ENCODE measurements at regions not wholly inside any gene's neighbourhood (a gene's known extent, or its start where the extent isn't known, plus 50 kb on each side); places are given as distances from the start of the nearest gene placed in this dataset.
A peak's percentile ranks its signal among the peaks of the same experiment; 100 is the strongest.

GRCh38 chr3:59444294-59444671 is 394.5 kb upstream of the CFAP20DC start:
- H3K79me1 ChIP-seq (ENCODE audit: low read depth, low read length) = no peaks in the 10 kb centered on the region
- H3K27me3 ChIP-seq (ENCODE audit: control insufficient read depth in 3 of 3, insufficient read depth in 3 of 3, low read depth in 1 of 3, low read length in 3 of 3) = no peaks in the 10 kb centered on the region
- H2BK15ac ChIP-seq (ENCODE audit: low read length) = no peak overlapping the region
- DNase-seq (ENCODE audit: low spot score) = no peak
- no peak overlapping the region for H3K14ac ChIP-seq (ENCODE audit: low read length)
- no peak overlapping the region for H2BK5ac ChIP-seq (ENCODE audit: low read length)
- no peak overlapping the region for H3K27ac ChIP-seq (replicated peaks; ENCODE audit: low read length)
- H3K9me3 ChIP-seq (replicated peaks in 1 of 2; ENCODE audit: control insufficient read depth in 2 of 2, insufficient read depth in 1 of 2, low read depth in 1 of 2, low read length in 2 of 2) = no peaks in the 10 kb centered on the region
- H3K18ac ChIP-seq (ENCODE audit: low read length) = no peak overlapping the region
- H3K4ac ChIP-seq (ENCODE audit: low read length) = no peak overlapping the region
- H2BK12ac ChIP-seq (ENCODE audit: low read length) = no peak overlapping the region
- no peak overlapping the region for H3K9ac ChIP-seq (ENCODE audit: low read depth, low read length, poor library complexity)
- no peak overlapping the region for H4K91ac ChIP-seq (ENCODE audit: low read depth, low read length, poor library complexity)
- H2AK5ac ChIP-seq (ENCODE audit: low read depth, low read length) = no peak overlapping the region
- no peaks in the 10 kb centered on the region for H3K36me3 ChIP-seq (replicated peaks in 1 of 2; ENCODE audit: control insufficient read depth in 2 of 2, insufficient read depth in 2 of 2, low read length in 2 of 2)
- H3K23ac ChIP-seq (ENCODE audit: low read depth, low read length, poor library complexity) = no peak overlapping the region
- no peak overlapping the region for H2AFZ ChIP-seq (ENCODE audit: low read length)
- no CpG with 5 or more reads among the region's 1 CpG for WGBS, 2 donors (ENCODE audit: extremely low coverage in 2 of 2, insufficient read length in 2 of 2, insufficient replicate concordance in 1 of 2)
- H4K8ac ChIP-seq (ENCODE audit: low read depth, low read length) = no peak overlapping the region
- H2BK120ac ChIP-seq (ENCODE audit: low read depth, low read length) = no peak overlapping the region
- H3K4me2 ChIP-seq (ENCODE audit: insufficient read depth, low read length, poor library complexity, severe bottlenecking) = no peak overlapping the region
- H3K4me1 ChIP-seq (ENCODE audit: control insufficient read depth in 2 of 2, insufficient read depth in 1 of 2, low read depth in 1 of 2, low read length in 2 of 2) = peaks cover 0 to 8% of the 10 kb centered on the region in 2 donors
- H3K4me3 ChIP-seq (ENCODE audit: low read length in 2 of 2) = no peak overlapping the region

GRCh38 chr3:59443618-59444293 is 393.9 kb upstream of the CFAP20DC start:
- no peak overlapping the region for H3K27ac ChIP-seq (replicated peaks; ENCODE audit: low read length)
- no peak overlapping the region for H2AFZ ChIP-seq (ENCODE audit: low read length)

GRCh38 chr3:59442046-59442445 is 392.2 kb upstream of the CFAP20DC start:
- no peak overlapping the region for H3K4ac ChIP-seq (ENCODE audit: low read length)
- H3K27me3 ChIP-seq (ENCODE audit: control insufficient read depth in 3 of 3, insufficient read depth in 3 of 3, low read depth in 1 of 3, low read length in 3 of 3) = no peaks in the 10 kb centered on the region
- H4K8ac ChIP-seq (ENCODE audit: low read depth, low read length) = no peak overlapping the region
- DNase-seq (ENCODE audit: low spot score) = peak; percentile 52
- no peak overlapping the region for H2BK120ac ChIP-seq (ENCODE audit: low read depth, low read length)
- H4K91ac ChIP-seq (ENCODE audit: low read depth, low read length, poor library complexity) = no peak overlapping the region
- H3K36me3 ChIP-seq (replicated peaks in 1 of 2; ENCODE audit: control insufficient read depth in 2 of 2, insufficient read depth in 2 of 2, low read length in 2 of 2) = no peaks in the 10 kb centered on the region
- H2BK15ac ChIP-seq (ENCODE audit: low read length) = no peak overlapping the region
- no CpG with 5 or more reads among the region's 6 CpGs for WGBS, 2 donors (ENCODE audit: extremely low coverage in 2 of 2, insufficient read length in 2 of 2, insufficient replicate concordance in 1 of 2)
- H3K9ac ChIP-seq (ENCODE audit: low read depth, low read length, poor library complexity) = no peak overlapping the region
- no peak overlapping the region for H3K14ac ChIP-seq (ENCODE audit: low read length)
- no peak overlapping the region for H3K18ac ChIP-seq (ENCODE audit: low read length)
- H3K4me2 ChIP-seq (ENCODE audit: insufficient read depth, low read length, poor library complexity, severe bottlenecking) = no peak overlapping the region
- no peak overlapping the region for H3K23ac ChIP-seq (ENCODE audit: low read depth, low read length, poor library complexity)
- no peaks in the 10 kb centered on the region for H3K9me3 ChIP-seq (replicated peaks in 1 of 2; ENCODE audit: control insufficient read depth in 2 of 2, insufficient read depth in 1 of 2, low read depth in 1 of 2, low read length in 2 of 2)
- no peak overlapping the region for H2AFZ ChIP-seq (ENCODE audit: low read length)
- H2BK12ac ChIP-seq (ENCODE audit: low read length) = no peak overlapping the region
- no peak overlapping the region for H2AK5ac ChIP-seq (ENCODE audit: low read depth, low read length)
- no peak overlapping the region for H2BK5ac ChIP-seq (ENCODE audit: low read length)
- H3K4me3 ChIP-seq (ENCODE audit: low read length in 2 of 2) = no peak overlapping the region
- H3K4me1 ChIP-seq (ENCODE audit: control insufficient read depth in 2 of 2, insufficient read depth in 1 of 2, low read depth in 1 of 2, low read length in 2 of 2) = peaks cover 0 to 4% of the 10 kb centered on the region in 2 donors
- H3K79me1 ChIP-seq (ENCODE audit: low read depth, low read length) = no peaks in the 10 kb centered on the region
- H3K27ac ChIP-seq (replicated peaks; ENCODE audit: low read length) = no peak overlapping the region

More at GRCh38 chr3:59443618-59444293, 393.9 kb upstream of the CFAP20DC start:
- H2BK5ac ChIP-seq (ENCODE audit: low read length) = no peak overlapping the region
- no peaks in the 10 kb centered on the region for H3K36me3 ChIP-seq (replicated peaks in 1 of 2; ENCODE audit: control insufficient read depth in 2 of 2, insufficient read depth in 2 of 2, low read length in 2 of 2)
- H3K4me2 ChIP-seq (ENCODE audit: insufficient read depth, low read length, poor library complexity, severe bottlenecking) = no peak overlapping the region
- H3K14ac ChIP-seq (ENCODE audit: low read length) = no peak overlapping the region
- H3K4ac ChIP-seq (ENCODE audit: low read length) = no peak overlapping the region
- no CpG with 5 or more reads among the region's 6 CpGs for WGBS, 2 donors (ENCODE audit: extremely low coverage in 2 of 2, insufficient read length in 2 of 2, insufficient replicate concordance in 1 of 2)
- no peak overlapping the region for H3K23ac ChIP-seq (ENCODE audit: low read depth, low read length, poor library complexity)
- H3K9ac ChIP-seq (ENCODE audit: low read depth, low read length, poor library complexity) = no peak overlapping the region
- no peaks in the 10 kb centered on the region for H3K27me3 ChIP-seq (ENCODE audit: control insufficient read depth in 3 of 3, insufficient read depth in 3 of 3, low read depth in 1 of 3, low read length in 3 of 3)
- H2BK15ac ChIP-seq (ENCODE audit: low read length) = no peak overlapping the region
- no peak overlapping the region for H2BK12ac ChIP-seq (ENCODE audit: low read length)
- no peaks in the 10 kb centered on the region for H3K9me3 ChIP-seq (replicated peaks in 1 of 2; ENCODE audit: control insufficient read depth in 2 of 2, insufficient read depth in 1 of 2, low read depth in 1 of 2, low read length in 2 of 2)
- H3K18ac ChIP-seq (ENCODE audit: low read length) = no peak overlapping the region
- H4K8ac ChIP-seq (ENCODE audit: low read depth, low read length) = no peak overlapping the region
- no peak overlapping the region for H4K91ac ChIP-seq (ENCODE audit: low read depth, low read length, poor library complexity)
- H2AK5ac ChIP-seq (ENCODE audit: low read depth, low read length) = no peak overlapping the region
- H3K79me1 ChIP-seq (ENCODE audit: low read depth, low read length) = no peaks in the 10 kb centered on the region
- H2BK120ac ChIP-seq (ENCODE audit: low read depth, low read length) = no peak overlapping the region
- peaks cover 0 to 8% of the 10 kb centered on the region in 2 donors for H3K4me1 ChIP-seq (ENCODE audit: control insufficient read depth in 2 of 2, insufficient read depth in 1 of 2, low read depth in 1 of 2, low read length in 2 of 2)
- no peak for DNase-seq (ENCODE audit: low spot score)
- H3K4me3 ChIP-seq (ENCODE audit: low read length in 2 of 2) = no peak overlapping the region

- Histone ChIP-seq H4K8ac (ENCODE audit: low read depth, low read length) (no peak overlapping the region), H2AFZ (ENCODE audit: low read length) (no peak overlapping the region), H3K36me3 (replicated peaks in 1 of 2; ENCODE audit: control insufficient read depth in 2 of 2, insufficient read depth in 2 of 2, low read length in 2 of 2) (no peaks in the 10 kb centered on the region), H4K91ac (ENCODE audit: low read depth, low read length, poor library complexity) (no peak overlapping the region), H3K79me1 (ENCODE audit: low read depth, low read length) (no peaks in the 10 kb centered on the region), H3K14ac (ENCODE audit: low read length) (no peak overlapping the region), H3K23ac (ENCODE audit: low read depth, low read length, poor library complexity) (no peak overlapping the region), H3K4ac (ENCODE audit: low read length) (no peak overlapping the region), H2BK120ac (ENCODE audit: low read depth, low read length) (no peak overlapping the region), H2BK12ac (ENCODE audit: low read length) (no peak overlapping the region), H3K18ac (ENCODE audit: low read length) (no peak overlapping the region), H3K27me3 (ENCODE audit: control insufficient read depth in 3 of 3, insufficient read depth in 3 of 3, low read depth in 1 of 3, low read length in 3 of 3) (no peaks in the 10 kb centered on the region), H2BK5ac (ENCODE audit: low read length) (no peak overlapping the region), H3K4me2 (ENCODE audit: insufficient read depth, low read length, poor library complexity, severe bottlenecking) (no peak overlapping the region), H2AK5ac (ENCODE audit: low read depth, low read length) (no peak overlapping the region), H3K27ac (replicated peaks; ENCODE audit: low read length) (no peak overlapping the region), H2BK15ac (ENCODE audit: low read length) (no peak overlapping the region), H3K4me3 (ENCODE audit: low read length in 2 of 2) (no peak overlapping the region), H3K4me1 (ENCODE audit: control insufficient read depth in 2 of 2, insufficient read depth in 1 of 2, low read depth in 1 of 2, low read length in 2 of 2) (peaks cover 0 to 4% of the 10 kb centered on the region in 2 donors), H3K9ac (ENCODE audit: low read depth, low read length, poor library complexity) (no peak overlapping the region), H3K9me3 (replicated peaks in 1 of 2; ENCODE audit: control insufficient read depth in 2 of 2, insufficient read depth in 1 of 2, low read depth in 1 of 2, low read length in 2 of 2) (no peaks in the 10 kb centered on the region)
- DNase-seq (ENCODE audit: low spot score) = no peak
- no CpG with 5 or more reads among the region's 5 CpGs for WGBS, 2 donors (ENCODE audit: extremely low coverage in 2 of 2, insufficient read length in 2 of 2, insufficient replicate concordance in 1 of 2)
Measured at GRCh38 chr3:59440285-59441028, 390.6 kb upstream of the CFAP20DC start.

Measured in neuronal stem cell (in vitro differentiated cells).